RWPE2 (cell line): ENCODE measurements at regions not wholly inside any gene's neighbourhood (a gene's known extent, or its start where the extent isn't known, plus 50 kb on each side); places are given as distances from the start of the nearest gene placed in this dataset.
"Not testable (repeated sequence)": the region's sequence is repeated elsewhere in the genome, so short reads cannot be mapped to it uniquely, and the experiment has no call there.

ENCODE experiments used
- ATAC-seq: fragments of 200-7000 bp; cut with Tn5 transposase; 3 replicates; pipeline ENCODE4 v1.9.1; 2021; ENCODE audit warnings: low read depth
- DNase-seq: peaks from one replicate; pipeline ENCODE4 v3.0.0-alpha.2; 2020; ENCODE audit warnings: low spot score
- H3K27ac ChIP-seq: fragments of 450-650 bp; 2 replicates; pipeline ENCODE4 v1.5.1; 2017; ENCODE audit warnings: mild to moderate bottlenecking; ENCODE audit not compliant: poor library complexity, severe bottlenecking
- H3K27me3 ChIP-seq: fragments of 250-450 bp; sonication (Bioruptor Pico); 2 replicates; pipeline ENCODE4 v1.5.1; 2021; ENCODE audit warnings: mild to moderate bottlenecking, moderate library complexity; ENCODE audit not compliant: insufficient read depth, poor library complexity, severe bottlenecking
- H3K36me3 ChIP-seq: fragments of 250-450 bp; sonication (Bioruptor Pico); 2 replicates; pipeline ENCODE4 v1.5.1; 2020; ENCODE audit warnings: low read depth, mild to moderate bottlenecking, moderate library complexity
- H3K4me1 ChIP-seq: fragments of 250-450 bp; sonication (Bioruptor Pico); 2 replicates; pipeline ENCODE4 v1.5.1; 2021; ENCODE audit warnings: mild to moderate bottlenecking, moderate library complexity; ENCODE audit not compliant: insufficient read depth, poor library complexity, severe bottlenecking
- H3K4me3 ChIP-seq: fragments of 250-450 bp; sonication (Bioruptor Pico); 2 replicates; pipeline ENCODE4 v1.5.1; 2021; ENCODE audit warnings: mild to moderate bottlenecking, moderate library complexity; ENCODE audit not compliant: severe bottlenecking
- H3K9me3 ChIP-seq: fragments of 250-450 bp; sonication (Bioruptor Pico); 2 replicates; pipeline ENCODE4 v1.5.1; 2021; ENCODE audit warnings: mild to moderate bottlenecking, moderate library complexity; ENCODE audit not compliant: severe bottlenecking
- CTCF ChIP-seq: fragments of 450-650 bp; IDR thresholded peaks from one replicate; pipeline ENCODE4 v1.5.1; 2017; ENCODE audit warnings: mild to moderate bottlenecking, moderate library complexity; ENCODE audit not compliant: poor library complexity, severe bottlenecking

- DNase-seq: no peak
Measured at GRCh38 chr15:59791079-59791478, 102.0 kb upstream of the BNIP2 start.

GRCh38 chr15:59786466-59786865, 97.3 kb upstream of the BNIP2 start:
- H3K4me3 ChIP-seq, H3K27me3 ChIP-seq, ATAC-seq, DNase-seq, H3K9me3 ChIP-seq, H3K36me3 ChIP-seq, H3K27ac ChIP-seq, H3K4me1 ChIP-seq: not testable (repeated sequence)

More at GRCh38 chr15:59791079-59791478, 102.0 kb upstream of the BNIP2 start:
- H3K9me3 ChIP-seq: no peaks in the 10 kb centered on the region
- no peaks in the 10 kb centered on the region for H3K36me3 ChIP-seq
- H3K27me3 ChIP-seq: peaks cover 5% of the 10 kb centered on the region
- no peak overlapping the region for H3K4me3 ChIP-seq
- H3K4me1 ChIP-seq: no peaks in the 10 kb centered on the region
- no peak overlapping the region for H3K27ac ChIP-seq
- no peak for ATAC-seq
- TF ChIP-seq CTCF: no peak

GRCh38 chr15:59785981-59786380, 96.9 kb upstream of the BNIP2 start:
- not testable (repeated sequence) for DNase-seq, H3K9me3 ChIP-seq, ATAC-seq, H3K4me1 ChIP-seq, H3K27me3 ChIP-seq, H3K27ac ChIP-seq, H3K4me3 ChIP-seq, H3K36me3 ChIP-seq

- H3K27ac ChIP-seq, H3K36me3 ChIP-seq, DNase-seq, H3K4me1 ChIP-seq, H3K4me3 ChIP-seq, H3K9me3 ChIP-seq, H3K27me3 ChIP-seq, ATAC-seq: not testable (repeated sequence)
Measured at GRCh38 chr15:59783774-59784520, 94.8 kb upstream of the BNIP2 start.

- Histone ChIP-seq H3K27ac (no peak overlapping the region), H3K4me3 (no peak overlapping the region), H3K4me1 (no peaks in the 10 kb centered on the region), H3K9me3 (no peaks in the 10 kb centered on the region), H3K36me3 (no peaks in the 10 kb centered on the region), H3K27me3 (no peaks in the 10 kb centered on the region)
- DNase-seq (no peak), ATAC-seq (no peak)
- no peak for TF ChIP-seq CTCF
Measured at GRCh38 chr15:59779110-59779509, 90.0 kb upstream of the BNIP2 start.

- ATAC-seq (no peak), DNase-seq (no peak)
- Histone ChIP-seq H3K27ac (no peak overlapping the region), H3K27me3 (peaks cover 6% of the 10 kb centered on the region), H3K4me3 (no peak overlapping the region), H3K36me3 (no peaks in the 10 kb centered on the region), H3K4me1 (no peaks in the 10 kb centered on the region), H3K9me3 (no peaks in the 10 kb centered on the region)
- no peak for TF ChIP-seq CTCF
Measured at GRCh38 chr15:59764775-59765174, 75.7 kb upstream of the BNIP2 start.
